Pancreas (tissue), 10 donors: ENCODE measurements at regions not wholly inside any gene's neighbourhood (a gene's known extent, or its start where the extent isn't known, plus 50 kb on each side); places are given as distances from the start of the nearest gene placed in this dataset.
"Not testable (repeated sequence)": the region's sequence is repeated elsewhere in the genome, so short reads cannot be mapped to it uniquely, and the experiment has no call there.

ENCODE experiments used
- ATAC-seq, 4 donors: fragments of 200-7000 bp; cut with Tn5 transposase; one replicate each; pipeline versions ENCODE4 v1.8.0 to v1.9.1; 2020; ENCODE audit warnings: mild to moderate bottlenecking in 4 of 4, moderate library complexity in 4 of 4
- DNase-seq, 6 donors: peaks; one replicate each; pipeline ENCODE4 v3.0.0-alpha.2; 2020
- FAIRE-seq: peaks from 2 replicates; lab custom pipeline; 2012; peaks lifted over from hg19 to GRCh38; lab: Jason Lieb, UNC
- H3K27ac ChIP-seq, 4 donors: fragments of 200-600 bp; sonication (generic); 1 replicate in 3 of 4; 2 replicates in 1 of 4; pipeline versions ENCODE4 v1.5.0 to v1.8.0; 2020
- H3K27me3 ChIP-seq, 4 donors: fragments of 200-600 bp; one replicate each; pipeline ENCODE4 v1.8.0; 2021
- H3K36me3 ChIP-seq, 3 donors: fragments of 200-600 bp; sonication (generic) in 1 of 3; one replicate each; pipeline versions ENCODE4 v1.5.0 to v1.8.0; 2020 to 2021
- H3K4me1 ChIP-seq, 3 donors: fragments of 200-600 bp; one replicate each; pipeline ENCODE4 v1.8.0; 2021
- H3K4me3 ChIP-seq, 4 donors: fragments of 200-600 bp; sonication (generic) in 2 of 4; one replicate each; pipeline versions ENCODE4 v1.5.0 to v1.8.0; 2020 to 2021
- H3K9me3 ChIP-seq, 4 donors: fragments of 200-600 bp; one replicate each; pipeline ENCODE4 v1.8.0; 2021
- WGBS, 2 donors: extraction: QIAGEN DNeasy Blood & Tissue Kit; methylation state at CpG; one replicate each; pipeline ENCODE4 v1.1.7; 2013; 5-methylcytosine and 5-hydroxymethylcytosine counted together
- intact Hi-C, 3 donors: fragments of 100-400 bp; cut with DNase I; formaldehyde crosslinking; loops; one replicate each; pipeline versions ENCODE4 v1.11.1 to v1.14.2; 2022
- TF ChIP-seq, protein P1 (sequence below), 4 donors: fragments of 200-600 bp; sonication (generic) in 3 of 4; IDR thresholded peaks; one replicate each; pipeline versions ENCODE4 v1.5.0 to v1.8.0; 2021; ENCODE audit warnings: antibody characterized with exemption in 4 of 4
- donor health status: healthy with polysubstance abuse.
- donor health status: DM: no; HTN: no; CAD: no; lungs with moderate emphysema.
- donor health status: DM: no; HTN: no; CAD: no.
- donor health status: control.
- donor health status: control.
- donor health status: Bipolar disorder and iron deficiency.
- donor health status: DM: yes; HTN: yes; CAD: no.
- donor health status: DM: no; HTN: no; CAD: no.
- donor health status: DM: no; HTN: no; CAD: no.
- donor health status: DM: yes; HTN: yes; CAD: no.

- H3K27me3 ChIP-seq, result no peaks in the 10 kb centered on the region
- no peak overlapping the region for H3K4me3 ChIP-seq
- intact Hi-C loops, result no loop called here
- no peaks in the 10 kb centered on the region for H3K4me1 ChIP-seq
- no peak overlapping the region for H3K27ac ChIP-seq
- no peak for ATAC-seq
- FAIRE-seq, result no peak
- no peaks in the 10 kb centered on the region for H3K36me3 ChIP-seq
- no peak for DNase-seq
- TF ChIP-seq, protein P1, sequence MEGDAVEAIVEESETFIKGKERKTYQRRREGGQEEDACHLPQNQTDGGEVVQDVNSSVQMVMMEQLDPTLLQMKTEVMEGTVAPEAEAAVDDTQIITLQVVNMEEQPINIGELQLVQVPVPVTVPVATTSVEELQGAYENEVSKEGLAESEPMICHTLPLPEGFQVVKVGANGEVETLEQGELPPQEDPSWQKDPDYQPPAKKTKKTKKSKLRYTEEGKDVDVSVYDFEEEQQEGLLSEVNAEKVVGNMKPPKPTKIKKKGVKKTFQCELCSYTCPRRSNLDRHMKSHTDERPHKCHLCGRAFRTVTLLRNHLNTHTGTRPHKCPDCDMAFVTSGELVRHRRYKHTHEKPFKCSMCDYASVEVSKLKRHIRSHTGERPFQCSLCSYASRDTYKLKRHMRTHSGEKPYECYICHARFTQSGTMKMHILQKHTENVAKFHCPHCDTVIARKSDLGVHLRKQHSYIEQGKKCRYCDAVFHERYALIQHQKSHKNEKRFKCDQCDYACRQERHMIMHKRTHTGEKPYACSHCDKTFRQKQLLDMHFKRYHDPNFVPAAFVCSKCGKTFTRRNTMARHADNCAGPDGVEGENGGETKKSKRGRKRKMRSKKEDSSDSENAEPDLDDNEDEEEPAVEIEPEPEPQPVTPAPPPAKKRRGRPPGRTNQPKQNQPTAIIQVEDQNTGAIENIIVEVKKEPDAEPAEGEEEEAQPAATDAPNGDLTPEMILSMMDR (IDR thresholded peaks at IDR 0.05), result no peak
- WGBS, 2 donors, result 67 to 71% methylated on average over 1 of the region's 1 CpG
- no peaks in the 10 kb centered on the region for H3K9me3 ChIP-seq
These were observed 149.2 kb downstream of the DUSP6 start for GRCh38 chr12:89203144-89203543.

GRCh38 chr12:89200217-89200616, 152.1 kb downstream of the DUSP6 start:
- Histone ChIP-seq H3K9me3 (no peaks in the 10 kb centered on the region), H3K27ac (no peak overlapping the region), H3K27me3 (no peaks in the 10 kb centered on the region), H3K4me3 (no peak overlapping the region), H3K4me1 (no peaks in the 10 kb centered on the region), H3K36me3 (no peaks in the 10 kb centered on the region)
- FAIRE-seq (no peak), ATAC-seq (no peak), DNase-seq (no peak)
- TF ChIP-seq, protein P1 (IDR thresholded peaks at IDR 0.05), result no peak
- intact Hi-C loops, result no loop called here

DNA sequence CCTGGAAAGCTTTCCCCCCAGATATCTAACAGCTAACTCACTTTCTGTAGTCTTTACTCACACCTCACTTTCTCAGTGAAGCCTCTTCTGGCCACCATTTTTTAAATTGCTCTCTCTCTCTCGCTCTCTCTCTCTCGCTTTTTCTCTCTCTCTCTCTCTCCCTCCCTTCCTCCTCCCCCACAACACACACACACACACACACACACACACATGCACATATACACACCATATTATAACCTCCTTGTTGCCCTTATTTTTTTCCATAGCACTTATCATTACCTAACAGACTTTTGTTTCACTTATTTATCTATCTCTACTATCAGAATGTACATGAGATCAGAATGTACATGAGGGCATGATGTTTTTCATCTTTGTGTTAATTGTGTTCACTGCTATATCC, 156.8 kb downstream of the DUSP6 start:
- no peak for DNase-seq
- no peak overlapping the region for H3K4me3 ChIP-seq
- H3K4me1 ChIP-seq, result no peaks in the 10 kb centered on the region
- H3K27ac ChIP-seq, result no peak overlapping the region
- intact Hi-C loops, result no loop called here
- H3K36me3 ChIP-seq, result no peaks in the 10 kb centered on the region
- no peaks in the 10 kb centered on the region for H3K27me3 ChIP-seq
- ATAC-seq, result no peak
- H3K9me3 ChIP-seq, result no peaks in the 10 kb centered on the region
- no peak for FAIRE-seq
- 95 to 99% methylated on average over 2 of the region's 2 CpGs for WGBS, 2 donors
- TF ChIP-seq, protein P1 (IDR thresholded peaks at IDR 0.05), result no peak

- Histone ChIP-seq H3K4me3 (no peak overlapping the region), H3K36me3 (no peaks in the 10 kb centered on the region), H3K27ac (no peak overlapping the region), H3K9me3 (no peaks in the 10 kb centered on the region), H3K4me1 (no peaks in the 10 kb centered on the region), H3K27me3 (no peaks in the 10 kb centered on the region)
- no peak for FAIRE-seq
- DNase-seq, result no peak
- intact Hi-C loops, result no loop called here
- TF ChIP-seq, protein P1 (IDR thresholded peaks at IDR 0.05), result no peak
- no peak for ATAC-seq
- 88 to 90% methylated on average over 5 of the region's 5 CpGs for WGBS, 2 donors
These were observed 157.6 kb downstream of the DUSP6 start for GRCh38 chr12:89194683-89195082.

DNA sequence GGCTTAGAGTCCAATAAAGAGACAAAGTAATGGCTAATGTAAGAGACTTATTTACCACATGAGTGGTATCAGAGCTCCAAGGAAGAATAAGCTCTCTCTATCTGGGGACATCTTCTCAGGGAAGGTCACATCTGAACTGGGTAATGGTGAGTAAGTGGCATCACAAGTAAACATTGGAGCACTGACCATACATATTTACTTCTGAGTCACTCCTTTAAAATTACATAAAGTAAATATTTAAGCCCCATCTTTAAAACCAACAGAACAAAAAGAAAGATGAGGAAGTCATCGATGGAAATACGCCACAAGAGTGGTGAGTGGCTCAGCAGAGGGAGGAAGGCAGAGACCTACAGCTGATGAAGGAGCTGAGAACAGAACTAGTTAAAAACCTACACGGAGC, 159.9 kb downstream of the DUSP6 start:
- intact Hi-C loops, result no loop called here
- Histone ChIP-seq H3K27me3 (no peaks in the 10 kb centered on the region), H3K4me1 (no peaks in the 10 kb centered on the region), H3K4me3 (no peak overlapping the region), H3K36me3 (no peaks in the 10 kb centered on the region), H3K9me3 (no peaks in the 10 kb centered on the region), H3K27ac (no peak overlapping the region)
- FAIRE-seq (no peak), ATAC-seq (no peak), DNase-seq (no peak)
- TF ChIP-seq, protein P1 (IDR thresholded peaks at IDR 0.05), result no peak
- 85 to 88% methylated on average over 3 of the region's 3 CpGs for WGBS, 2 donors

DNA sequence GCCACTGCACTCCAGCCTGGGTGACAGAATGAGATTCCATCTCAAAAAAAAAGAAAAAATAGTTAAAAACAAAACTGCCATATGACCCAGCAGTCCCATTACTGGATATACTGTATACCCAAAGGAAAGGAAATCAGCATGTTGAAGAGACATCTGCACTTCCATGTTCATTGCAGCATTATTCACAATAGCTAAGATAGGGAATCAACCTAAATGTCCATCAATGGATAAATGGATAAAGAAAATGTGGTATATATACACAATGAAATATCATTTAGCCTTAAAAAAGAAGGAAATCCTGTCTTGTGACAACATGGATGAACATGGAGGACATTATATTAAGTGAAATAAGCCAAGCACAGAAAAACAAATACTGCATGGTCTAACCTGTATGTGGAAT, 160.7 kb downstream of the DUSP6 start:
- H3K9me3 ChIP-seq, ATAC-seq, intact Hi-C loops, H3K27me3 ChIP-seq, H3K4me1 ChIP-seq, H3K36me3 ChIP-seq, DNase-seq, H3K27ac ChIP-seq, H3K4me3 ChIP-seq, FAIRE-seq: not testable (repeated sequence)
